H1 (cell line): ENCODE measurements at regions not wholly inside any gene's neighbourhood (a gene's known extent, or its start where the extent isn't known, plus 50 kb on each side); places are given as distances from the start of the nearest gene placed in this dataset.

Source experiments
- CHD2 ChIP-seq: IDR thresholded peaks from 2 replicates; pipeline ENCODE4 v1.6.1; 2012; ENCODE audit warnings: low read length, improper control_type of control experiment
- KDM5A ChIP-seq: fragments of 200-600 bp; IDR thresholded peaks from 2 replicates; pipeline ENCODE4 v1.7.1; 2012; ENCODE audit warnings: mild to moderate bottlenecking, low read length, inconsistent platforms, mixed read lengths
- TEAD4 ChIP-seq: IDR thresholded peaks from 2 replicates; pipeline ENCODE4 v1.6.1; 2012; ENCODE audit warnings: low read depth, low read length, inconsistent platforms, mixed read lengths
- TF ChIP-seq, protein P1 (sequence below), 3 experiments: IDR thresholded peaks; 1 replicate in 2 of 3; 2 replicates in 1 of 3; pipeline versions ENCODE4 v1.5.1 to v1.6.1; 2011; ENCODE audit warnings: low read length in 3 of 3, mild to moderate bottlenecking in 3 of 3, inconsistent platforms in 2 of 3, low read depth in 1 of 3, moderate library complexity in 1 of 3; ENCODE audit not compliant: insufficient read depth in 1 of 3; ENCODE audit errors: control extremely low read depth in 1 of 3

- no peak for TF ChIP-seq TEAD4
- TF ChIP-seq, protein P1, sequence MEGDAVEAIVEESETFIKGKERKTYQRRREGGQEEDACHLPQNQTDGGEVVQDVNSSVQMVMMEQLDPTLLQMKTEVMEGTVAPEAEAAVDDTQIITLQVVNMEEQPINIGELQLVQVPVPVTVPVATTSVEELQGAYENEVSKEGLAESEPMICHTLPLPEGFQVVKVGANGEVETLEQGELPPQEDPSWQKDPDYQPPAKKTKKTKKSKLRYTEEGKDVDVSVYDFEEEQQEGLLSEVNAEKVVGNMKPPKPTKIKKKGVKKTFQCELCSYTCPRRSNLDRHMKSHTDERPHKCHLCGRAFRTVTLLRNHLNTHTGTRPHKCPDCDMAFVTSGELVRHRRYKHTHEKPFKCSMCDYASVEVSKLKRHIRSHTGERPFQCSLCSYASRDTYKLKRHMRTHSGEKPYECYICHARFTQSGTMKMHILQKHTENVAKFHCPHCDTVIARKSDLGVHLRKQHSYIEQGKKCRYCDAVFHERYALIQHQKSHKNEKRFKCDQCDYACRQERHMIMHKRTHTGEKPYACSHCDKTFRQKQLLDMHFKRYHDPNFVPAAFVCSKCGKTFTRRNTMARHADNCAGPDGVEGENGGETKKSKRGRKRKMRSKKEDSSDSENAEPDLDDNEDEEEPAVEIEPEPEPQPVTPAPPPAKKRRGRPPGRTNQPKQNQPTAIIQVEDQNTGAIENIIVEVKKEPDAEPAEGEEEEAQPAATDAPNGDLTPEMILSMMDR (IDR thresholded peaks at IDR 0.05; ENCODE audit: control extremely low read depth in 1 of 3, insufficient read depth in 1 of 3, low read depth in 1 of 3, low read length in 3 of 3): peak; percentile 22 to 36 (median 27)
- no peak for TF ChIP-seq CHD2
- TF ChIP-seq KDM5A: no peak
Observed at GRCh38 chr12:124445121-124445718, 122.2 kb downstream of the NCOR2 start.
